ENCODE measurements at regions not wholly inside any gene's neighbourhood (a gene's known extent, or its start where the extent isn't known, plus 50 kb on each side); places are given as distances from the start of the nearest gene placed in this dataset.

DNA sequence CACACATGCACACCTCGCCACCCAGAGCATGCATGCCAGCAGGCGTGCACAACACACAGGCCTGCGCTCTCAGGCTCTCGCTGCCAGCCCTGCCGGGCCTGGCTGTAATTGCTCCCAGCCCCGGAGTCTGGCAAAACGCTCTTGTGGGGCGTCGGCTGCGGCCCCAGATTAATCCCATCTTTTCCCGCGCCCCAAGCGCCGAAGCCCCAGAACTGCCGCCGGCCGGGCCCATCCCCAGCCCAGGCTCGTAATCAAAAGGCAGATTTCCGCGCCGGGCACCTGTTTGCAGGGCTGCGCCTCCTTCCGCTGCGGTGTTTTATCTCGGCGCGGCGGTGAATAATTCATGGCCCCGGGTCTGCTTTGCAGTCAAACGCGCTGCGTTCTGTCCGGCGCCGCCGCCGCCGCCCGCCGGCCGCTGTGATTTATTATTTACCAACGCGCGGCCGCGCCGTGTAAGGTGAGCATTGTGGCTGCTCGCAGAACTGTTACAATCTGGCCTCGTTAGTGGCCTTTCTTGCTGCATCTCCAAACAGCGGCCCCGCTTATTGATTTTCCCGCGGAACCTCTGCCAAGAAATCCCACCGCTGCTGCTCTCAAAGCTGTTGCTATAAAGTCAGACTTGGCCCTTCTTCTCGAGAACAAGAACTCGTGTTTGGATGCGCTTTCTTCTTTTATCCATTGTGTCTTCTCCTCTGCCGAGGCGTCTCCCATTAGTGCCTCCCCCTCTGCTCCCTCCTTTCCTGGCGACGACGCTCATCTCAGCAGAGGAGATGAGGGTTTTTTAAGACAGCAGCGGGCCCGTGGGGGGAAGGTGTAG lies 126.1 kb downstream of the IRX5 start:
- Histone ChIP-seq H4K20me1 (replicated peaks; ENCODE audit: control insufficient read depth, insufficient read depth, low read length) (no peaks in the 10 kb centered on the region; the same call in 1 of the 2 replicates), H2AFZ (ENCODE audit: low read depth, low read length) (no peak overlapping the region), H3K9me1 (ENCODE audit: control insufficient read depth, insufficient read depth, low read length) (peaks cover 3% of the 10 kb centered on the region), H3K27me3 (ENCODE audit: control insufficient read depth in 2 of 2, insufficient read depth in 2 of 2, low read length in 2 of 2) (peaks cover 24% of the 10 kb centered on the region in 2 experiments), H3K4me2 (ENCODE audit: insufficient read depth, low read length) (no peak overlapping the region), H3K4me3 (no peak overlapping the region), H3K79me2 (ENCODE audit: control insufficient read depth, insufficient read depth, low read length) (no peaks in the 10 kb centered on the region), H3K4me1 (replicated peaks in 1 of 2; ENCODE audit: control insufficient read depth in 2 of 2, insufficient read depth in 2 of 2, low read length in 2 of 2) (peaks cover 0 to 6% of the 10 kb centered on the region in 2 experiments; a peak in 1 of 5 replicates), H3K27ac (ENCODE audit: extremely low read depth, low read depth, low read length) (no peak overlapping the region), H3K36me3 (ENCODE audit: control insufficient read depth, insufficient read depth, low read length) (no peaks in the 10 kb centered on the region), H3K9ac (ENCODE audit: insufficient read depth in 1 of 2, low read depth in 2 of 2, low read length in 2 of 2) (no peak overlapping the region), H3K9me3 (replicated peaks; ENCODE audit: control insufficient read depth, insufficient read depth, low read depth, low read length) (no peaks in the 10 kb centered on the region)
- POLR2A ChIA-PET: no interaction called here
- ATAC-seq (no peak), DNase-seq (ENCODE audit: extremely low read depth in 1 of 4, low spot score in 3 of 4) (no peak), FAIRE-seq (no peak)
- 2% methylated on average over 63 of the region's 64 CpGs for WGBS (ENCODE audit: insufficient coverage, low coverage, missing lambda C conversion rate)
- in situ Hi-C loops (cut with MboI): no loop called here
- CTCF ChIA-PET (ENCODE audit: low intra/inter-chr PET ratio): no interaction called here
- intact Hi-C loops (cut with micrococcal nuclease): no loop called here
- no peak for TF ChIP-seq ZBTB1 (CRISPR knock-in tag; IDR thresholded peaks at IDR 0.05; ENCODE audit: borderline replicate concordance, low read depth)
- TF ChIP-seq ERF (CRISPR knock-in tag; IDR thresholded peaks at IDR 0.05): no peak
- no peak for TF ChIP-seq PHB (CRISPR knock-in tag; IDR thresholded peaks at IDR 0.05)
- TF ChIP-seq POLR3A (IDR thresholded peaks at IDR 0.05; ENCODE audit: borderline replicate concordance, extremely low read depth, insufficient read depth, insufficient read length): no peak
- TF ChIP-seq CBX1 (IDR thresholded peaks at IDR 0.05; ENCODE audit: low read depth): no peak
- TF ChIP-seq STAG1 (CRISPR knock-in tag; IDR thresholded peaks at IDR 0.05; ENCODE audit: borderline replicate concordance): no peak
- TF ChIP-seq JUNB (CRISPR knock-in tag; conservative IDR thresholded peaks at IDR 0.05): no peak
- TF ChIP-seq, protein P1, sequence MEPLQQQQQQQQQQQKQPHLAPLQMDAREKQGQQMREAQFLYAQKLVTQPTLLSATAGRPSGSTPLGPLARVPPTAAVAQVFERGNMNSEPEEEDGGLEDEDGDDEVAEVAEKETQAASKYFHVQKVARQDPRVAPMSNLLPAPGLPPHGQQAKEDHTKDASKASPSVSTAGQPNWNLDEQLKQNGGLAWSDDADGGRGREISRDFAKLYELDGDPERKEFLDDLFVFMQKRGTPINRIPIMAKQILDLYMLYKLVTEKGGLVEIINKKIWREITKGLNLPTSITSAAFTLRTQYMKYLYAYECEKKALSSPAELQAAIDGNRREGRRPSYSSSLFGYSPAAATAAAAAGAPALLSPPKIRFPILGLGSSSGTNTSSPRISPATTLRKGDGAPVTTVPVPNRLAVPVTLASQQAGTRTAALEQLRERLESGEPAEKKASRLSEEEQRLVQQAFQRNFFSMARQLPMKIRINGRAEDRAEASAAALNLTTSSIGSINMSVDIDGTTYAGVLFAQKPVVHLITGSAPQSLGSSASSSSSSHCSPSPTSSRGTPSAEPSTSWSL (CRISPR knock-in tag; IDR thresholded peaks at IDR 0.05; ENCODE audit: borderline replicate concordance): no peak
- BruUV-seq (replicated peaks): no TSS peak

All from K562 (cell line).